IMR-90 (cell line): ENCODE measurements at regions not wholly inside any gene's neighbourhood (a gene's known extent, or its start where the extent isn't known, plus 50 kb on each side); places are given as distances from the start of the nearest gene placed in this dataset.
A peak's percentile ranks its signal among the peaks of the same experiment; 100 is the strongest.

Experiments
- ATAC-seq: fragments of 200-7000 bp; cut with Tn5 transposase; 2 replicates; pipeline ENCODE4 v1.9.1; 2020; ENCODE audit warnings: low read depth, mild to moderate bottlenecking, moderate library complexity
- BruUV-seq: library from RNA; stranded (reverse); fragments of 400-500 nt; replicated peaks from 2 replicates; lab custom pipeline; 2021; lab: Mats Ljungman, UMichigan
- CTCF ChIA-PET: fragments of 300-600 bp; formaldehyde crosslinking; extraction: SDS; loops from one replicate; lab custom pipeline; 2021; ENCODE audit warnings: antibody characterized with exemption; lab: Yijun Ruan, JAX
- POLR2A ChIA-PET: fragments of 300-600 bp; sonication (Branson Sonifier 250); formaldehyde crosslinking; loops from one replicate; lab custom pipeline; 2022; ENCODE audit warnings: antibody characterized with exemption; ENCODE audit not compliant: unreplicated experiment; lab: Charles Lee
- DNase-seq: peaks from one replicate; pipeline ENCODE4 v3.0.0; 2013
- H2AFZ ChIP-seq: replicated peaks from 2 replicates; pipeline ENCODE3; 2013; ENCODE audit warnings: low read length, mild to moderate bottlenecking; ENCODE audit not compliant: poor library complexity
- H2AK5ac ChIP-seq: 2 replicates; pipeline ENCODE4 v1.6.1; 2013; ENCODE audit warnings: low read depth, low read length, inconsistent platforms
- H2AK9ac ChIP-seq: replicated peaks from 2 replicates; pipeline ENCODE3; 2013; ENCODE audit warnings: mild to moderate bottlenecking, low read depth, low read length, moderate library complexity; ENCODE audit not compliant: poor library complexity
- H2BK120ac ChIP-seq: 2 replicates; pipeline ENCODE4 v1.6.1; 2013; ENCODE audit warnings: low read depth, low read length, inconsistent platforms
- H2BK15ac ChIP-seq: 3 replicates; pipeline ENCODE4 v1.6.1; 2013; ENCODE audit warnings: low read depth, low read length, inconsistent platforms
- H2BK20ac ChIP-seq: 2 replicates; pipeline ENCODE4 v1.6.1; 2013; ENCODE audit warnings: low read depth, mild to moderate bottlenecking, inconsistent platforms, low read length, moderate library complexity
- H2BK5ac ChIP-seq: 2 replicates; pipeline ENCODE4 v1.6.1; 2013; ENCODE audit warnings: mild to moderate bottlenecking, low read depth, low read length, inconsistent platforms; ENCODE audit not compliant: poor library complexity, severe bottlenecking
- H3K14ac ChIP-seq: replicated peaks from 2 replicates; pipeline ENCODE4 v1.6.1; 2013; ENCODE audit warnings: low read depth, low read length, inconsistent platforms
- H3K18ac ChIP-seq: 2 replicates; pipeline ENCODE4 v1.6.1; 2013; ENCODE audit warnings: low read depth, low read length, control low read depth
- H3K23ac ChIP-seq: 2 replicates; pipeline ENCODE4 v1.6.1; 2013; ENCODE audit warnings: low read depth, low read length, inconsistent platforms
- H3K27ac ChIP-seq: 2 replicates; pipeline ENCODE4 v1.5.1; 2013; ENCODE audit warnings: mild to moderate bottlenecking, control low read depth, low read length; ENCODE audit not compliant: insufficient read depth
- H3K27me3 ChIP-seq: 2 replicates; pipeline ENCODE4 v1.6.1; 2013; ENCODE audit warnings: low read length; ENCODE audit not compliant: control insufficient read depth, insufficient read depth
- H3K36me3 ChIP-seq: 2 replicates; pipeline ENCODE4 v1.6.1; 2013; ENCODE audit warnings: low read length, mixed read lengths; ENCODE audit not compliant: control insufficient read depth, insufficient read depth
- H3K4ac ChIP-seq: 2 replicates; pipeline ENCODE4 v1.6.1; 2013; ENCODE audit warnings: low read depth, low read length, inconsistent platforms
- H3K4me1 ChIP-seq: 2 replicates; pipeline ENCODE4 v1.6.1; 2013; ENCODE audit warnings: low read length, mixed read lengths; ENCODE audit not compliant: control insufficient read depth, insufficient read depth
- H3K4me2 ChIP-seq: 2 replicates; pipeline ENCODE4 v1.6.1; 2013; ENCODE audit warnings: low read depth, mild to moderate bottlenecking, control low read depth, low read length, moderate library complexity
- H3K4me3 ChIP-seq: 2 replicates; pipeline ENCODE4 v1.5.1; 2013; ENCODE audit warnings: low read depth, mild to moderate bottlenecking, control low read depth, low read length, moderate library complexity; ENCODE audit not compliant: insufficient read depth
- H3K56ac ChIP-seq: 2 replicates; pipeline ENCODE4 v1.6.1; 2013; ENCODE audit warnings: low read length, inconsistent platforms; ENCODE audit not compliant: insufficient read depth; ENCODE audit errors: extremely low read depth
- H3K79me1 ChIP-seq, 2 experiments: 2 replicates each; pipeline ENCODE4 v1.6.1; 2013; ENCODE audit warnings: low read length in 2 of 2, inconsistent platforms in 1 of 2, low read depth in 1 of 2
- H3K9ac ChIP-seq: 2 replicates; pipeline ENCODE4 v1.6.1; 2013; ENCODE audit warnings: low read depth, low read length, control low read depth
- H3K9me1 ChIP-seq: 2 replicates; pipeline ENCODE4 v1.6.1; 2013; ENCODE audit warnings: low read length, inconsistent platforms; ENCODE audit not compliant: insufficient read depth
- H3K9me3 ChIP-seq: 2 replicates; pipeline ENCODE4 v1.6.1; 2013; ENCODE audit warnings: low read length; ENCODE audit not compliant: control insufficient read depth, insufficient read depth
- H4K20me1 ChIP-seq: 2 replicates; pipeline ENCODE4 v1.6.1; 2013; ENCODE audit warnings: low read length, inconsistent platforms; ENCODE audit not compliant: insufficient read depth
- H4K5ac ChIP-seq: 2 replicates; pipeline ENCODE4 v1.6.1; 2013; ENCODE audit warnings: mild to moderate bottlenecking, low read depth, low read length, control low read depth
- H4K8ac ChIP-seq, 2 experiments: 2 replicates each; pipeline ENCODE4 v1.6.1; 2013; ENCODE audit warnings: low read depth in 2 of 2, low read length in 2 of 2, control low read depth in 1 of 2, inconsistent platforms in 1 of 2
- H4K91ac ChIP-seq: 2 replicates; pipeline ENCODE4 v1.6.1; 2013; ENCODE audit warnings: low read depth, low read length, inconsistent platforms; ENCODE audit not compliant: insufficient read depth
- BHLHE40 ChIP-seq: fragments of 150-350 bp; IDR thresholded peaks from 2 replicates; pipeline ENCODE4 v1.6.1; 2016; ENCODE audit warnings: mild to moderate bottlenecking, low read depth, low read length
- CTCF ChIP-seq: conservative IDR thresholded peaks from 2 replicates; pipeline ENCODE4 v1.5.1; 2012; ENCODE audit warnings: mild to moderate bottlenecking, low read depth, low read length, improper control_type of control experiment
- FOS ChIP-seq: fragments of 150-350 bp; IDR thresholded peaks from 2 replicates; pipeline ENCODE4 v1.6.1; 2016; ENCODE audit warnings: low read depth, low read length
- MXI1 ChIP-seq: IDR thresholded peaks from 2 replicates; pipeline ENCODE4 v1.6.1; 2012; ENCODE audit warnings: low read depth, mild to moderate bottlenecking, low read length, moderate library complexity, borderline replicate concordance
- NFE2L2 ChIP-seq: fragments of 150-350 bp; IDR thresholded peaks from 2 replicates; pipeline ENCODE4 v1.6.1; 2016; ENCODE audit warnings: low read depth, mild to moderate bottlenecking, low read length
- POLR2A ChIP-seq: IDR thresholded peaks from 2 replicates; pipeline ENCODE4 v1.6.1; 2012; ENCODE audit warnings: mild to moderate bottlenecking, low read depth, low read length
- RAD21 ChIP-seq: IDR thresholded peaks from 2 replicates; pipeline ENCODE4 v1.6.1; 2012; ENCODE audit warnings: low read length, improper control_type of control experiment
- RCOR1 ChIP-seq: IDR thresholded peaks from 2 replicates; pipeline ENCODE4 v1.6.1; 2012; ENCODE audit warnings: mild to moderate bottlenecking, low read length, improper control_type of control experiment; ENCODE audit not compliant: insufficient replicate concordance
- RFX5 ChIP-seq: IDR thresholded peaks from 2 replicates; pipeline ENCODE4 v1.8.0; 2012; ENCODE audit warnings: low read depth, mild to moderate bottlenecking, low read length, moderate library complexity
- SMC3 ChIP-seq: fragments of 150-350 bp; IDR thresholded peaks from 2 replicates; pipeline ENCODE4 v1.6.1; 2016; ENCODE audit warnings: low read depth, mild to moderate bottlenecking, antibody characterized with exemption, low read length, moderate library complexity
- USF2 ChIP-seq: fragments of 150-350 bp; IDR thresholded peaks from 2 replicates; pipeline ENCODE4 v1.6.1; 2017; ENCODE audit warnings: mild to moderate bottlenecking, antibody characterized with exemption, low read length, low read depth
- WGBS, 2 experiments: methylation state at CpG; one replicate each; pipeline versions ENCODE4 v1.1.5 to v1.1.7; 2013; ENCODE audit warnings: missing lambda C conversion rate in 2 of 2; ENCODE audit not compliant: insufficient read length in 1 of 2; ENCODE audit errors: extremely low coverage in 2 of 2; 5-methylcytosine and 5-hydroxymethylcytosine counted together
- dilution Hi-C: fragments of 300-500 bp; cut with HindIII; formaldehyde crosslinking; loops from one replicate; pipeline ENCODE4 v1.14.3; 2018; ENCODE audit warnings: low sequenced_read_pairs; ENCODE audit not compliant: unreplicated experiment
- in situ Hi-C: fragments of 300-500 bp; cut with MboI; formaldehyde crosslinking; loops from 3 replicates; pipeline ENCODE4 v1.14.3; 2019; ENCODE audit warnings: low sequenced_read_pairs, inconsistent platforms, mixed read lengths
- intact Hi-C: fragments of 100-400 bp; cut with micrococcal nuclease; formaldehyde crosslinking; loops from 2 replicates; pipeline ENCODE4 v1.10.0; 2022

GRCh38 chr3:78257951-78258530 lies 1218.1 kb downstream of the ROBO2 start:
- no peak for ATAC-seq
- Histone ChIP-seq H2AFZ (no peak overlapping the region), H3K27ac (no peak overlapping the region), H3K9me3 (no peaks in the 10 kb centered on the region), H2BK120ac (peak overlapping the region; percentile 84), H3K36me3 (no peaks in the 10 kb centered on the region), H3K9ac (no peak overlapping the region), H4K5ac (peak overlapping the region; percentile 21; the same call in 1 of the 2 replicates), H3K56ac (peak overlapping the region; percentile 70; the same call in 1 of the 2 replicates), H4K91ac (peak overlapping the region; percentile 90), H3K4ac (peak overlapping the region; percentile 82; the same call in 1 of the 2 replicates), H3K27me3 (no peaks in the 10 kb centered on the region), H3K4me1 (no peaks in the 10 kb centered on the region; the same call in none of the 2 replicates), H3K23ac (no peak overlapping the region), H3K9me1 (no peaks in the 10 kb centered on the region), H2AK9ac (no peak overlapping the region), H4K20me1 (no peaks in the 10 kb centered on the region), H3K4me3 (no peak overlapping the region), H2AK5ac (peak overlapping the region; percentile 83; the same call in 1 of the 2 replicates), H3K14ac (0 out of 2 replicates have a peak overlapping the region, but pooled peaks have one; percentile 72), H2BK20ac (peak overlapping the region; percentile 98), H3K79me1 (no peaks in the 10 kb centered on the region), H2BK5ac (peak overlapping the region; percentile 94), H3K18ac (peak overlapping the region; percentile 92), H4K8ac (peak overlapping the region; percentile 66 to 81), H2BK15ac (peak overlapping the region; percentile 56; the same call in 2 of the 3 replicates), H3K4me2 (no peak overlapping the region)
- DNase-seq: no peak
- ChIA-PET POLR2A (no interaction called here), CTCF (no interaction called here)
- dilution Hi-C loops: no loop called here
- 100% methylated on average over 2 of the region's 3 CpGs; no CpG with 5 or more reads in 1 of the 2 experiments for WGBS, 2 experiments
- in situ Hi-C loops: loop anchor here (25.0 kb wide), 1 partner anchor 779 kb away; no protein-coding TSS in a partner anchor
- no TSS peak for BruUV-seq
- TF ChIP-seq MXI1 (no peak), BHLHE40 (no peak), RFX5 (no peak), POLR2A (no peak), RCOR1 (no peak), CTCF (no peak), SMC3 (no peak), NFE2L2 (no peak), RAD21 (no peak), FOS (no peak), USF2 (no peak)
- intact Hi-C loops: loop anchor here (5.0 kb wide), 1 partner anchor 146 kb away; no protein-coding TSS in a partner anchor
